Memory B cell (primary cell): ENCODE measurements at regions not wholly inside any gene's neighbourhood (a gene's known extent, or its start where the extent isn't known, plus 50 kb on each side); places are given as distances from the start of the nearest gene placed in this dataset.

ENCODE experiments used
- ATAC-seq: fragments of 150-1000 bp; cut with Tn5 transposase; 2 replicates; pipeline ENCODE4 v1.10.0; 2021; ENCODE audit warnings: low read depth, mild to moderate bottlenecking, moderate library complexity
- DNase-seq, 2 donors: peaks; one replicate each; pipeline ENCODE4 v3.0.0; 2022; ENCODE audit warnings: low spot score in 2 of 2
- H3K27ac Mint-ChIP-seq: one replicate; pipeline ENCODE4 v1.8.0; 2022; ENCODE audit warnings: mild to moderate bottlenecking, moderate library complexity, mixed read lengths
- H3K27me3 Mint-ChIP-seq: one replicate; pipeline ENCODE4 v1.8.0; 2022; ENCODE audit warnings: mixed read lengths
- H3K36me3 Mint-ChIP-seq: one replicate; pipeline ENCODE4 v1.8.0; 2022; ENCODE audit warnings: mild to moderate bottlenecking, mixed read lengths
- H3K4me1 Mint-ChIP-seq: one replicate; pipeline ENCODE4 v1.8.0; 2022; ENCODE audit warnings: mixed read lengths
- H3K4me3 Mint-ChIP-seq: one replicate; pipeline ENCODE4 v1.8.0; 2022; ENCODE audit warnings: mild to moderate bottlenecking, moderate library complexity, mixed read lengths
- H3K9me3 Mint-ChIP-seq: one replicate; pipeline ENCODE4 v1.8.0; 2022; ENCODE audit warnings: mixed read lengths

- no peak overlapping the region for H3K4me3 Mint-ChIP-seq
Observed at GRCh38 chr3:63070476-63070810, 195.2 kb upstream of the CADPS start.

GRCh38 chr3:63076357-63076756 is 201.1 kb upstream of the CADPS start:
- Mint-ChIP-seq H3K4me3 (no peak overlapping the region), H3K27me3 (no peaks in the 10 kb centered on the region), H3K9me3 (peaks cover 2% of the 10 kb centered on the region), H3K36me3 (no peaks in the 10 kb centered on the region), H3K27ac (no peak overlapping the region), H3K4me1 (no peaks in the 10 kb centered on the region)
- DNase-seq (no peak), ATAC-seq (no peak)

More at GRCh38 chr3:63070476-63070810, 195.2 kb upstream of the CADPS start:
- H3K4me1 Mint-ChIP-seq = no peaks in the 10 kb centered on the region
- H3K36me3 Mint-ChIP-seq = no peaks in the 10 kb centered on the region
- no peaks in the 10 kb centered on the region for H3K9me3 Mint-ChIP-seq
- DNase-seq = no peak
- no peak for ATAC-seq
- no peak overlapping the region for H3K27ac Mint-ChIP-seq
- no peaks in the 10 kb centered on the region for H3K27me3 Mint-ChIP-seq

GRCh38 chr3:63086190-63086589 is 191.9 kb upstream of the SYNPR start:
- no peaks in the 10 kb centered on the region for H3K4me1 Mint-ChIP-seq

GRCh38 chr3:63089007-63089750 is 188.9 kb upstream of the SYNPR start:
- Mint-ChIP-seq H3K27me3 (no peaks in the 10 kb centered on the region), H3K4me3 (no peak overlapping the region), H3K27ac (no peak overlapping the region), H3K9me3 (peaks cover 3% of the 10 kb centered on the region), H3K4me1 (no peaks in the 10 kb centered on the region), H3K36me3 (no peaks in the 10 kb centered on the region)
- DNase-seq (no peak), ATAC-seq (no peak)

More at GRCh38 chr3:63086190-63086589, 191.9 kb upstream of the SYNPR start:
- ATAC-seq (no peak), DNase-seq (no peak)
- Mint-ChIP-seq H3K36me3 (peaks cover 2% of the 10 kb centered on the region), H3K27ac (no peak overlapping the region), H3K27me3 (no peaks in the 10 kb centered on the region), H3K4me3 (no peak overlapping the region), H3K9me3 (peaks cover 9% of the 10 kb centered on the region)

- ATAC-seq (no peak), DNase-seq (no peak)
- H3K27me3 Mint-ChIP-seq = no peaks in the 10 kb centered on the region
- H3K36me3 Mint-ChIP-seq = no peaks in the 10 kb centered on the region
- H3K27ac Mint-ChIP-seq = no peak overlapping the region
- peaks cover 3% of the 10 kb centered on the region for H3K9me3 Mint-ChIP-seq
- H3K4me1 Mint-ChIP-seq = no peaks in the 10 kb centered on the region
- H3K4me3 Mint-ChIP-seq = no peak overlapping the region
Observed at GRCh38 chr3:63089751-63090132, 188.4 kb upstream of the SYNPR start.

- Mint-ChIP-seq H3K27ac (no peak overlapping the region), H3K27me3 (no peaks in the 10 kb centered on the region), H3K4me1 (no peaks in the 10 kb centered on the region), H3K36me3 (no peaks in the 10 kb centered on the region), H3K9me3 (peaks cover 1% of the 10 kb centered on the region), H3K4me3 (no peak overlapping the region)
- ATAC-seq (no peak), DNase-seq (no peak)
Observed at GRCh38 chr3:63090656-63091055, 187.5 kb upstream of the SYNPR start.

GRCh38 chr3:63092515-63092914 is 185.6 kb upstream of the SYNPR start:
- DNase-seq = no peak
- no peak for ATAC-seq
- Mint-ChIP-seq H3K36me3 (no peaks in the 10 kb centered on the region), H3K27ac (no peak overlapping the region), H3K9me3 (no peaks in the 10 kb centered on the region), H3K27me3 (no peaks in the 10 kb centered on the region), H3K4me3 (no peak overlapping the region), H3K4me1 (no peaks in the 10 kb centered on the region)

GRCh38 chr3:63094642-63095408 is 183.3 kb upstream of the SYNPR start:
- Mint-ChIP-seq H3K4me3 (no peak overlapping the region), H3K4me1 (no peaks in the 10 kb centered on the region), H3K36me3 (no peaks in the 10 kb centered on the region), H3K27ac (no peak overlapping the region), H3K9me3 (peaks cover 2% of the 10 kb centered on the region), H3K27me3 (no peaks in the 10 kb centered on the region)
- ATAC-seq (no peak), DNase-seq (no peak)

- H3K9me3 Mint-ChIP-seq = peaks cover 2% of the 10 kb centered on the region
- no peaks in the 10 kb centered on the region for H3K4me1 Mint-ChIP-seq
- H3K27me3 Mint-ChIP-seq = no peaks in the 10 kb centered on the region
- H3K36me3 Mint-ChIP-seq = no peaks in the 10 kb centered on the region
- DNase-seq = no peak
- ATAC-seq = no peak
- no peak overlapping the region for H3K27ac Mint-ChIP-seq
- H3K4me3 Mint-ChIP-seq = no peak overlapping the region
Observed at GRCh38 chr3:63096248-63097058, 181.7 kb upstream of the SYNPR start.

- no peak for ATAC-seq
- no peak for DNase-seq
- Mint-ChIP-seq H3K36me3 (no peaks in the 10 kb centered on the region), H3K4me3 (no peak overlapping the region), H3K27me3 (no peaks in the 10 kb centered on the region), H3K9me3 (peaks cover 2% of the 10 kb centered on the region), H3K27ac (no peak overlapping the region), H3K4me1 (no peaks in the 10 kb centered on the region)
Observed at GRCh38 chr3:63097396-63097795, 180.7 kb upstream of the SYNPR start.

- Mint-ChIP-seq H3K9me3 (peaks cover 2% of the 10 kb centered on the region), H3K4me3 (no peak overlapping the region), H3K27ac (no peak overlapping the region), H3K4me1 (no peaks in the 10 kb centered on the region), H3K27me3 (no peaks in the 10 kb centered on the region), H3K36me3 (no peaks in the 10 kb centered on the region)
- DNase-seq = no peak
- no peak for ATAC-seq
Observed at GRCh38 chr3:63116922-63117321, 161.2 kb upstream of the SYNPR start.

- H3K27ac Mint-ChIP-seq = no peak overlapping the region
- H3K9me3 Mint-ChIP-seq = no peaks in the 10 kb centered on the region
- no peaks in the 10 kb centered on the region for H3K36me3 Mint-ChIP-seq
- no peaks in the 10 kb centered on the region for H3K27me3 Mint-ChIP-seq
- DNase-seq (no peak), ATAC-seq (no peak)
- no peak overlapping the region for H3K4me3 Mint-ChIP-seq
- no peaks in the 10 kb centered on the region for H3K4me1 Mint-ChIP-seq
Observed at GRCh38 chr3:63124090-63124489, 154.0 kb upstream of the SYNPR start.

GRCh38 chr3:63126530-63126929 is 151.6 kb upstream of the SYNPR start:
- H3K4me3 Mint-ChIP-seq = no peak overlapping the region
- ATAC-seq (no peak), DNase-seq (no peak)
- H3K36me3 Mint-ChIP-seq = no peaks in the 10 kb centered on the region
- H3K4me1 Mint-ChIP-seq = no peaks in the 10 kb centered on the region
- no peaks in the 10 kb centered on the region for H3K27me3 Mint-ChIP-seq
- no peaks in the 10 kb centered on the region for H3K9me3 Mint-ChIP-seq
- H3K27ac Mint-ChIP-seq = no peak overlapping the region

- no peak overlapping the region for H3K4me3 Mint-ChIP-seq
- H3K4me1 Mint-ChIP-seq = no peaks in the 10 kb centered on the region
- no peak for ATAC-seq
- H3K27me3 Mint-ChIP-seq = no peaks in the 10 kb centered on the region
- no peaks in the 10 kb centered on the region for H3K36me3 Mint-ChIP-seq
- H3K9me3 Mint-ChIP-seq = no peaks in the 10 kb centered on the region
- no peak overlapping the region for H3K27ac Mint-ChIP-seq
- DNase-seq = no peak
Observed at GRCh38 chr3:63128380-63128779, 149.7 kb upstream of the SYNPR start.
